NCI-H1436 treated with DMSO at 0.1 percent for 48 hours (cell line): ENCODE measurements at regions not wholly inside any gene's neighbourhood (a gene's known extent, or its start where the extent isn't known, plus 50 kb on each side); places are given as distances from the start of the nearest gene placed in this dataset.

Source experiments
- DNase-seq: peaks from one replicate; lab custom pipeline; 2025; lab: John Stamatoyannopoulos, UW

DNA sequence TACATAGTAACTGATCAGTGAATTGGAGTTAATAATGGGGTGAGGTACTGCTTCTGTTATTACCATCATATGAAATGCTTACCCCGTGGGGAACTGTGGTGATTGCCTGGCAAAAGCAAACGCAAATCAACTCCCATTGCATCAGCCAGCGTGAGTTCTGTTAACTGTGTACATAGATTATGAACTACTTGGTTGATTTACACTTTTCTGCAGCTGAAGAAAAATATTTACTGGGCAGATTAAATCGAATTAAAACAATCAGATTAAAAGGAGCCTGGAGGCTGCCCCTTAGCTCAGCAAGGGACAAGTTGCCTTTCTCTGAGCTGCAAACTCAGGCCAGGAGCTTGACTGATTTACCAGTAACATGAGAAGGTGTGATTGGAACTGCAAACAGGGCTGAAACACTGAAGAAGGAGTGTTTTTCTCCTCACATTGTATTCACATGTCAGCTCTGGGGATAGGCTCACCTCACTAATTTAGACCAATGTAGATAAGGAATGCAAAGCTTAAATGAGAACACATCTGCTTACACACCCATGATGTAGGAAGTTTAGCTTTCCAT lies 220.1 kb downstream of the OSR1 start:
- DNase-seq: peak; percentile 11

- DNase-seq: no peak
These were observed 221.0 kb downstream of the OSR1 start for GRCh38 chr2:19137433-19137832.

- no peak for DNase-seq
These were observed 225.5 kb downstream of the OSR1 start for GRCh38 chr2:19132967-19133366.

- no peak for DNase-seq
These were observed 226.6 kb downstream of the OSR1 start for GRCh38 chr2:19131871-19132270.

DNA sequence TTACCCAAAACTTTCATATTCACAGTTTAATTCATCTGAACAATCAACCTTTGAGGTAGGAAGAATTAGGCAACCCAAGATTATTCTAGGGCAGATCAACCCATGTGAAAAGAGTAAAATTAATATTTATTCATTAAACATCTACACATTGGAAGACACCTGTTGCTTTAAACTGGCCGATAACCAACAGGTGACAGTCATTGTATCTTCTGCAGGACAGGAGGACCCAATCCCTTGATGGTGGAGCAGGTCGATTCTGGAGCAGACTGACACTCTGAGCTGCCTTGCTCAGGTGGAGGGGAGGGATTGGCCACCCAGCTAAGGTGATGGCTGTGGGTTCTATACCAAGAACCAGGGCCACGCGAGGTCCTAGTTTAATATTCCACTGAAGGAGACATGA lies 230.3 kb downstream of the OSR1 start:
- DNase-seq: no peak

DNA sequence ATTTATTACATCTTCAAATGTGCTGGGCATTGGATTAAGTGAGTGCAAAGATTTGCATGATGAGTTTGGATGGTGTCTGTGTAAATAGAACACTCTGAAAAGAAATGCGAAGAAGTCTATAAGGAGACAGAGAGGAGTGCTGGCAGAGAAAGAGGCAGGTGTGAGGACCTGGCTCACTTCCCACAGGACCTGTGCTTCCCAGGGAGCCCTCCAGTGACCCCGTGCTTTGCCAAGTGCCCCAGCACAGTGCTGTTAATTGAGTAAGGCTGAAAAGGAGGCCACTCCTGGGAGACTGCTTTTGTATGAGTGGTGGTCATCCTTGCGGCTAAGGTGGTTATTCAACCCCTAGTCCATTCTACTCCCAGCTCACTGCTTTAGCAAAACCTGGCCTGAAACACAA lies 230.8 kb downstream of the OSR1 start:
- no peak for DNase-seq

- DNase-seq: no peak
These were observed 232.3 kb downstream of the OSR1 start for GRCh38 chr2:19125901-19126680.

DNA sequence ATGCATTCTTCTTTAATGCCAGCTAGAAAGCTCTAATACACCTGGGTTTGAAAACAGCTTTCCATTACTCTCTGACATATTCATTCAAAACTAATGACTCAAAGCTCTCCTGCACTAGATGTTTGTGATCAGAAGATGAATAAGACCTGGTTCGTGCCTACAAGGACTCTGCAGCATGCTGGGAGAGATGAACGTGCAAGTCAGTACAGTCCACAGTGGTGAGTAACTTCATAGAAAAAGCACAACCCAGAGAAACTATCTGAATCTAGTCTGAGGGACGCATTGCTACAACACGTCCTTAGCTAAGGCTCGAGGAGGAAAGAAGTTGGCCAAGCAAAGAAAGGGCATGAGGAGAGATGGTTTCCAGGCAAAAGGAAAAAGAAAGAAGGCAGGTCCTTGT lies 234.3 kb downstream of the OSR1 start:
- DNase-seq: no peak

GRCh38 chr2:19123556-19123955 lies 234.9 kb downstream of the OSR1 start:
- DNase-seq: no peak

GRCh38 chr2:19122220-19122619 lies 236.2 kb downstream of the OSR1 start:
- DNase-seq: no peak

DNA sequence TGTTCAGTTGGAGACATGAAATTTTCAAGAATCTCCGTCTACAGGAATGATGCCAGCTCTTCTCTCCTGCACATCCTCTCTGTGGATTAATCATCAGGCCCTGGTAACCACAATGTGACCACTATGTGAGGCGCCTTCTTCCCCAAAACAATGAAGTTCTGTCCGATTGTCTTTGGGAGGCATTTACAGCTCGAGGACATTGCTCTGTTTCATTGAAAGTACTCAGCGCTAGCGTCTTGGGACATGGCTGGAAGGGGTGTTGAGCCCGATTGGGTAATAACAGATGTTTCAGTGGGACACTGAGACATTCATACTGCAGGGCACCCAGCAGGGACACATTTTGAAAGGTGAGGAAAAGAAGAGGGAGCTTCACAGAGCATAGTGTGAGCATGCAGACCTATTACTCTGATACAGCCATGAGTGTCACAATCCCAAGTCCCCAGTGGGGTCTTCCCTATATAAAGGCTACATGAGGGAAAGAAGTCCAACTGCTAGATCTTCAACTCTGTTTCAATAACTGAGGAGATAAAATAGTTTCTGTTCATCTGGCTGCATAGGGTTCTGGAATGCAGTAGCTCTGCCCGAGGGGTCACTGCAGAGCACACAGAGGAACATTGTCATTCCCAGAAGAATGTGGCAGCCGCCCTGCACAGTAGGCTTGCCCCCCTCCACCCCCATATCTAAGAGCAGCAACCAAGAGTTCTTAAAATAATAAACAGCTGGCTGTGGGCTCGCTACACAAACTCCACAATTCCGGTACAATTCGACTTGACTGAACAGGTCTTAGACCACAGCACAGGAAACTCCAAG lies 237.3 kb downstream of the OSR1 start:
- DNase-seq: no peak

GRCh38 chr2:19120181-19120580 lies 238.2 kb downstream of the OSR1 start:
- no peak for DNase-seq

- no peak for DNase-seq
These were observed 239.0 kb downstream of the OSR1 start for GRCh38 chr2:19119326-19120001.

- DNase-seq: no peak
These were observed 241.5 kb downstream of the OSR1 start for GRCh38 chr2:19116918-19117317.

GRCh38 chr2:19114754-19115231 lies 243.6 kb downstream of the OSR1 start:
- no peak for DNase-seq

DNA sequence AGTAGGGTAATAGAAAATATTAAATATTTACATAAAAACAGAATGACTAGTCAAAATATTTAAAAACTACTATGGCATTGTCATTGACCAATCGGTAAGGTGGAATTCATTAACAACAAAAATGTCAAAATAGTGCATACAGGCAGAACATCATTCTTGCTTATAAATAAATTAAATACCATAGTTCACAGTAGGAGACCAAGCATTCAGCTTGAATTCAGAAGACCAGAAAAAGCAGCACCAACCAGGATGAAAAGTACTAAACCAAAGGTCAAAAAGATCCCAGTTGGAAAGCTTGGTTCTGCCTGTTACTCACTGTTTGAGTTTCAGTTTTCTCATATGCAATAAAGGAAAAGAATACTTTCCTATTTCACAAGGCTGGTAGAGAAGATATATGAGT lies 244.3 kb downstream of the OSR1 start:
- no peak for DNase-seq

GRCh38 chr2:19111354-19111753 lies 247.1 kb downstream of the OSR1 start:
- no peak for DNase-seq

- no peak for DNase-seq
These were observed 248.9 kb downstream of the OSR1 start for GRCh38 chr2:19109518-19109917.

- DNase-seq: no peak
These were observed 252.0 kb downstream of the OSR1 start for GRCh38 chr2:19106376-19106775.

DNA sequence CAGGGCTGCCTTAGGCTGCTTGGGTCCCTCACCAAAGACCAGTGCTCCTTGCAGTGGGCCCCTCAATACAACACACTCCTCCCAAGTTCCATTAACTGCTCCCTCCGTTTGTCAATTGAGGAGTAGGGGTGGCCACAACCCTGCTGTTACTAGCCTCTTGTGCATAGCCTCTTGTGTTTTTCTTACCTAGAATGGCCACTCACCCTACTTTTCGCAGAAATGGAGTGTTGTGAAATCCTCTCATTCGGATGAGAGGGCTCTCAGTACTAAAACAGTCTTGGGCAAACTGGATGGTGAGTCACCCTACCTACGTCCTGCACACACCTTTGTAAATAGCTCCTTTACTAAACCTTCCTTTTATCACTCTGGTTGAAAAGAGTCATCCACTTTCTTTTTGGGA lies 253.9 kb downstream of the OSR1 start:
- DNase-seq: no peak

DNA sequence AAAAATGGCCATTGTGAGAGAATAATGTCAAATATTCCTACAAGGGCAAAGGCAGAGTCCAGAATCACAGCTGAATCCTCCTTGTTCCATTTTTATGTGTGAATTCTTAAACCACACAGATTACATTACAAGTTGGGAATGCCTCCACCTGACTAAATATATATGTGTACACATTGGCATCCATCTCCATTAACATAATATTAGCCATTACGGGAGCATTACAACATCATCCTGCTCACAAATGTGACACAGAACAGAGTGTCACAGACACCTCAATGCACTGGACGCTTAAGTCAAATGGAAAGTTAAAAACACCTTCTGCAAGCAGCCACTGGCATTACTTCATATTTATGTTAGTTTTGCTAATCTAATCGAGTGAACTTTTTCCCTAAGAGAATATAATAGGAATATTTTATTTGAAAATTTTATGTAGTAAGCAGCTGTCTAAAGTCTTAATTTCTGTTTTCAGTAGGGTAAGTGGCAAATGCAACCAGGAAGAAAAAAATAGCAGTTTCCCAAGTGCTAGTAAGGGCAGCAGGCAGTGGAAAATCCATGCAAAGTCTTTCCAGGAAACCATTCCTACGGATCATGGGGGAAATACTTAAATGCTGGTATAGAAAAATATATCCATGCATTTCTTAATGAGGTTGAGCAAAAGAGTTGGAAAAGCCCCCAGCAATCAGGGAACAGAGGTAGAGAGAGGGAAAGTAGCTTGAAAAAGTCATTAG lies 255.6 kb downstream of the OSR1 start:
- no peak for DNase-seq

DNA sequence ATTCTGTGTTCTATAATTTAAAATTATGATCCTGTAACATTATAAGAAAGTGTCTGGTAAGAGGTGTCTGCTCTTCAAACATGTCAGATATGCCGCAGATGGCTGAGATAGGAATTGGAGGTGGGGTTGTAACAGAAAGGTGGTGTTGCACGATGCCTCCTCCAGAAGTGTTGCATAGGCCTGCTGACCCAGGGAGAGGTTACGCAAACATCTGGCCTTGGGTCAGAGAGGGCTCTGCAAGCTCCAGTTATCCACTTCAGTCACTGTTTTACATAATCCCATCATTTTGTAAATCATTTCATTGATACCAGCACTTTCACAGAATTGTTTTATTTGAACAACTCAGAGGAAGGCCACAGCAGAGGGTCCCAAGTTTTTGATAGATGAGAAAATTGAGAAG lies 256.5 kb downstream of the OSR1 start:
- DNase-seq: no peak
